H1 (cell line): ENCODE measurements at regions not wholly inside any gene's neighbourhood (a gene's known extent, or its start where the extent isn't known, plus 50 kb on each side); places are given as distances from the start of the nearest gene placed in this dataset.

ENCODE experiments used
- SP2 ChIP-seq: IDR thresholded peaks from 2 replicates; pipeline ENCODE4 v1.6.1; 2012; ENCODE audit warnings: mild to moderate bottlenecking, low read length, inconsistent platforms
- TCF12 ChIP-seq: IDR thresholded peaks from 2 replicates; pipeline ENCODE4 v1.6.1; 2011; ENCODE audit warnings: low read depth, mild to moderate bottlenecking, low read length

GRCh38 chr3:166697495-166697894 is 682.6 kb downstream of the ZBBX start (continued):
- TF ChIP-seq SP2: no peak
- no peak for TF ChIP-seq TCF12
- TF ChIP-seq, all 59 proteins: peak for 0
